H9 (cell line): ENCODE measurements at regions not wholly inside any gene's neighbourhood (a gene's known extent, or its start where the extent isn't known, plus 50 kb on each side); places are given as distances from the start of the nearest gene placed in this dataset.

Experiments used
- DNase-seq: peaks from one replicate; pipeline ENCODE4 v3.0.0-alpha.2; 2017
- H2AFZ ChIP-seq: one replicate; pipeline ENCODE4 v1.6.1; 2013; ENCODE audit warnings: mild to moderate bottlenecking, low read length, control low read depth, moderate library complexity
- H2AK5ac ChIP-seq: 2 replicates; pipeline ENCODE4 v1.6.1; 2013; ENCODE audit warnings: low read length, control low read depth, mixed read lengths; ENCODE audit not compliant: insufficient read length
- H2BK120ac ChIP-seq: one replicate; pipeline ENCODE4 v1.6.1; 2013; ENCODE audit warnings: low read depth, mild to moderate bottlenecking, low read length, control low read depth, inconsistent platforms; ENCODE audit not compliant: poor library complexity, severe bottlenecking
- H2BK12ac ChIP-seq: 2 replicates; pipeline ENCODE4 v1.6.1; 2013; ENCODE audit warnings: low read length, control low read depth, mixed read lengths, low read depth; ENCODE audit not compliant: insufficient read length
- H2BK15ac ChIP-seq: 2 replicates; pipeline ENCODE4 v1.6.1; 2013; ENCODE audit warnings: low read depth, low read length, control low read depth
- H2BK20ac ChIP-seq: one replicate; pipeline ENCODE4 v1.6.1; 2013; ENCODE audit warnings: low read depth, mild to moderate bottlenecking, low read length, control low read depth, inconsistent platforms; ENCODE audit not compliant: poor library complexity, severe bottlenecking
- H2BK5ac ChIP-seq: 2 replicates; pipeline ENCODE4 v1.6.1; 2013; ENCODE audit warnings: low read length, control low read depth, mixed read lengths; ENCODE audit not compliant: insufficient read length
- H3K14ac ChIP-seq: 2 replicates; pipeline ENCODE4 v1.6.1; 2013; ENCODE audit warnings: low read length, control low read depth; ENCODE audit not compliant: insufficient read depth
- H3K18ac ChIP-seq: 2 replicates; pipeline ENCODE4 v1.6.1; 2013; ENCODE audit warnings: low read depth, mild to moderate bottlenecking, mixed read lengths, low read length, control low read depth; ENCODE audit not compliant: insufficient read length
- H3K23ac ChIP-seq: 2 replicates; pipeline ENCODE4 v1.6.1; 2013; ENCODE audit warnings: low read length, control low read depth, mixed read lengths, low read depth; ENCODE audit not compliant: insufficient read length
- H3K23me2 ChIP-seq: 2 replicates; pipeline ENCODE4 v1.6.1; 2013; ENCODE audit warnings: low read depth, mild to moderate bottlenecking, mixed read lengths, low read length, control low read depth; ENCODE audit not compliant: insufficient read length, poor library complexity, severe bottlenecking
- H3K27ac ChIP-seq: 2 replicates; pipeline ENCODE4 v1.5.1; 2013; ENCODE audit warnings: low read length, control low read depth, mixed read lengths, low read depth; ENCODE audit not compliant: insufficient read length
- H3K27me3 ChIP-seq: 2 replicates; pipeline ENCODE4 v1.6.1; 2013; ENCODE audit warnings: low read length, control low read depth, inconsistent platforms; ENCODE audit not compliant: insufficient read depth
- H3K4ac ChIP-seq: 2 replicates; pipeline ENCODE4 v1.6.1; 2013; ENCODE audit warnings: low read depth, mild to moderate bottlenecking, control low read depth, inconsistent platforms, low read length, moderate library complexity
- H3K4me1 ChIP-seq: 2 replicates; pipeline ENCODE4 v1.6.1; 2013; ENCODE audit warnings: low read length, control low read depth, inconsistent platforms; ENCODE audit not compliant: insufficient read depth
- H3K4me2 ChIP-seq: 2 replicates; pipeline ENCODE4 v1.6.1; 2013; ENCODE audit warnings: low read length, control low read depth, mixed read lengths; ENCODE audit not compliant: insufficient read length, insufficient read depth
- H3K56ac ChIP-seq: 2 replicates; pipeline ENCODE4 v1.6.1; 2013; ENCODE audit warnings: low read depth, mild to moderate bottlenecking, mixed read lengths, low read length, control low read depth; ENCODE audit not compliant: insufficient read length
- H3K79me1 ChIP-seq: 2 replicates; pipeline ENCODE4 v1.6.1; 2013; ENCODE audit warnings: low read depth, mild to moderate bottlenecking, moderate library complexity, low read length, control low read depth, inconsistent platforms; ENCODE audit not compliant: insufficient read depth, poor library complexity, severe bottlenecking
- H3K79me2 ChIP-seq: 2 replicates; pipeline ENCODE4 v1.6.1; 2013; ENCODE audit warnings: low read length, control low read depth, inconsistent platforms; ENCODE audit not compliant: insufficient read depth
- H3K9ac ChIP-seq: 2 replicates; pipeline ENCODE4 v1.6.1; 2013; ENCODE audit warnings: low read length, control low read depth, mixed read lengths; ENCODE audit not compliant: insufficient read length; ENCODE audit errors: extremely low read depth
- H3K9me3 ChIP-seq: one replicate; pipeline ENCODE4 v1.6.1; 2013; ENCODE audit warnings: low read depth, low read length, inconsistent platforms; ENCODE audit not compliant: control insufficient read depth
- H3T11ph ChIP-seq: one replicate; pipeline ENCODE4 v1.6.1; 2013; ENCODE audit warnings: mild to moderate bottlenecking, low read length, control low read depth, inconsistent platforms
- H4K20me1 ChIP-seq: one replicate; pipeline ENCODE4 v1.6.1; 2013; ENCODE audit not compliant: control insufficient read depth, insufficient read length, insufficient read depth
- H4K5ac ChIP-seq: 2 replicates; pipeline ENCODE4 v1.6.1; 2013; ENCODE audit warnings: low read depth, mild to moderate bottlenecking, mixed read lengths, low read length, control low read depth; ENCODE audit not compliant: insufficient read length
- H4K8ac ChIP-seq: replicated peaks from 2 replicates; pipeline ENCODE4 v1.6.1; 2013; ENCODE audit warnings: low read length, control low read depth, mixed read lengths, low read depth; ENCODE audit not compliant: insufficient read length
- H4K91ac ChIP-seq: 2 replicates; pipeline ENCODE4 v1.6.1; 2013; ENCODE audit warnings: low read depth, mild to moderate bottlenecking, moderate library complexity, mixed read lengths, low read length, control low read depth; ENCODE audit not compliant: insufficient read length
- H3K27ac Mint-ChIP-seq, 3 experiments: 2 replicates in 2 of 3; 3 replicates in 1 of 3; pipeline ENCODE4 v1.8.0; 2020 to 2021; ENCODE audit warnings: mixed read lengths in 3 of 3, mild to moderate bottlenecking in 1 of 3, moderate library complexity in 1 of 3
- H3K27me3 Mint-ChIP-seq: 2 replicates; pipeline ENCODE4 v1.8.0; 2021; ENCODE audit warnings: low read depth, mild to moderate bottlenecking, moderate library complexity, mixed read lengths
- H3K36me3 Mint-ChIP-seq, 3 experiments: 2 replicates in 2 of 3; 3 replicates in 1 of 3; pipeline ENCODE4 v1.8.0; 2020 to 2021; ENCODE audit warnings: low read depth in 3 of 3, mixed read lengths in 3 of 3; ENCODE audit not compliant: insufficient read depth in 1 of 3
- H3K4me1 Mint-ChIP-seq, 2 experiments: 2 replicates each; pipeline ENCODE4 v1.8.0; 2020; ENCODE audit warnings: mixed read lengths in 2 of 2
- H3K4me3 Mint-ChIP-seq, 2 experiments: 2 replicates in 1 of 2; 3 replicates in 1 of 2; pipeline ENCODE4 v1.8.0; 2020 to 2021; ENCODE audit warnings: mild to moderate bottlenecking in 2 of 2, mixed read lengths in 2 of 2, moderate library complexity in 1 of 2
- H3K9me3 Mint-ChIP-seq, 2 experiments: 2 replicates in 1 of 2; 3 replicates in 1 of 2; pipeline ENCODE4 v1.8.0; 2020; ENCODE audit warnings: mild to moderate bottlenecking in 2 of 2, mixed read lengths in 2 of 2, moderate library complexity in 1 of 2
- CTCF ChIP-seq: fragments of 200-600 bp; sonication (generic); conservative IDR thresholded peaks from 3 replicates; pipeline ENCODE4 v1.8.0; 2021; ENCODE audit warnings: antibody characterized with exemption, mild to moderate bottlenecking
- WGBS: extraction: QIAGEN DNeasy Blood & Tissue Kit; methylation state at CpG from one replicate; pipeline ENCODE4 v1.1.7; 2013; ENCODE audit warnings: missing lambda C conversion rate, low lambda C conversion rate, mixed read lengths; ENCODE audit not compliant: insufficient read length; ENCODE audit errors: extremely low coverage; 5-methylcytosine and 5-hydroxymethylcytosine counted together

- Histone ChIP-seq H3K4me1 (no peaks in the 10 kb centered on the region), H3K14ac (0 out of 2 replicates have a peak overlapping the region, but pooled peaks have one; percentile 24), H2AFZ (no peak overlapping the region), H3K9ac (no peak overlapping the region), H3K9me3 (no peaks in the 10 kb centered on the region), H2BK20ac (no peak overlapping the region), H3T11ph (no peak overlapping the region), H3K4me2 (no peak overlapping the region), H3K23me2 (no peaks in the 10 kb centered on the region), H4K91ac (no peak overlapping the region), H2BK12ac (no peak overlapping the region), H4K5ac (no peak overlapping the region), H3K18ac (no peak overlapping the region), H2AK5ac (no peak overlapping the region), H3K4ac (no peak overlapping the region), H2BK5ac (no peak overlapping the region), H3K27ac (no peak overlapping the region), H3K23ac (no peak overlapping the region), H4K20me1 (no peaks in the 10 kb centered on the region), H3K56ac (no peak overlapping the region), H2BK120ac (no peak overlapping the region), H2BK15ac (no peak overlapping the region), H3K79me2 (no peaks in the 10 kb centered on the region), H3K27me3 (no peaks in the 10 kb centered on the region), H4K8ac (no peak overlapping the region), H3K79me1 (no peaks in the 10 kb centered on the region)
- Mint-ChIP-seq H3K4me1 (peaks cover 12 to 13% of the 10 kb centered on the region in 2 experiments), H3K27ac (no peak overlapping the region), H3K36me3 (peaks cover 0 to 2% (median 0%) of the 10 kb centered on the region in 3 experiments; a peak in 2 of 7 replicates), H3K4me3 (no peak overlapping the region), H3K9me3 (no peaks in the 10 kb centered on the region; a peak in 1 of 5 replicates), H3K27me3 (no peaks in the 10 kb centered on the region)
- WGBS = no CpG with 5 or more reads among the region's 14 CpGs
- DNase-seq = no peak
- TF ChIP-seq CTCF = no peak
Measured at GRCh38 chr21:34222031-34222335, 141.8 kb upstream of the KCNE2 start.
